ENCODE measurements at regions not wholly inside any gene's neighbourhood (a gene's known extent, or its start where the extent isn't known, plus 50 kb on each side); places are given as distances from the start of the nearest gene placed in this dataset.
A peak's percentile ranks its signal among the peaks of the same experiment; 100 is the strongest.
"Not testable (repeated sequence)": the region's sequence is repeated elsewhere in the genome, so short reads cannot be mapped to it uniquely, and the experiment has no call there.

GRCh38 chr1:229139331-229140118 is 131.4 kb upstream of the RAB4A start:
- no peak for DNase-seq

DNA sequence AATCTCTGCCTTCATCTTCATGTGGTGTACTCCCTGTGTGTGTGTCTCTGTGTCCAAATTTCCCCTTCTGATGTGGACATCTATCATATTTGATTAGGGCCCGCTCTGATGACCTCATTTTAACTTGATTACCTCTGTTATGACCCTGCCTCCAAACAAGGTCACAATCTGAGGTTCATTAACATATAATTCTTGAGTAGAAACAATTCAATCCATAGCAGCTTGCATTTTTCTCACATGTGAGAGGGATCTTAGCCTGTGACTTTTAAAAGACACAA is 130.9 kb upstream of the RAB4A start:
- no peak for DNase-seq

DNA sequence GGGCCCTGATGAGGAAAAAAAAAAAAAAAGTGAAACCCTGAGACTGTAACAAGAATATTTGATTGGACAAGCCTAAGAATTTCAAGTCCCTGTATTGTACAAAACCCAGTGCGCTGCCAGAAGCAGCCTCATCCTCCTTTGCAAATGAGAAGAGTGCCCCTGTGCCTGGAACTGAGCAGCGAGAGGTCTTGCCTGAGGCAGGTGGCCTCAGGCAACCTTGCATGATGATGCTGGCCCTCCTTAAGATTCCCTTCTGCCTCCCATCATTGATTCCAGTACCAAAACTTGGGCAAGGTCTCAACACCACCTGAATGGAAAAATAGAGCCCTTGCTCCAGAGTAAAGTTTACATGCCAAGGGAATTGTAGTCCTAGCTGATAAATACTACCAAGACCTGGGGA is 129.6 kb upstream of the RAB4A start:
- no peak for DNase-seq

- no peak for DNase-seq
Measured at GRCh38 chr1:229141689-229142377, 129.1 kb upstream of the RAB4A start.

- no peak for DNase-seq
Measured at GRCh38 chr1:229142471-229142870, 128.4 kb upstream of the RAB4A start.

GRCh38 chr1:229146647-229147046 is 124.3 kb upstream of the RAB4A start:
- no peak for DNase-seq

DNA sequence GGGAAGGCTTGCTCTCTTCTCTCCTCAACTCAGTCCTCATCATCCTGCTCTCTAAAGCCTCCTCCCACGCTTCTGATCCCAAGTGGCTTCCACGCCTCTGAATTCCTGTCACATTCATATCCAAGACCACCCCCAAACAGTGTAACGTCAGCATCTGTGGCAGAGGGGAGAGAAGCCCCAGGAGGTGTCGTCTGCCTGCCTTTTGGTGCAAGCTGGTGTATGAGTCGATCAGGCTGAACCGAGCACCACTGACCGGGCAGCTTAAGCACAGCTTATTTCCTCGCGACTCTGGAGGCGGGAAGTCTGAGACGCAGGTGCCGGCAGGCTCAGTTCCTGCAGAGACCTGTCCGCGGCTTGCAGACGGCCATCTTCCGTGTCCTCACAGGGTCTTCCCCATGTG is 123.8 kb upstream of the RAB4A start:
- no peak for DNase-seq

GRCh38 chr1:229148041-229148671 is 122.8 kb upstream of the RAB4A start:
- no peak for DNase-seq

DNA sequence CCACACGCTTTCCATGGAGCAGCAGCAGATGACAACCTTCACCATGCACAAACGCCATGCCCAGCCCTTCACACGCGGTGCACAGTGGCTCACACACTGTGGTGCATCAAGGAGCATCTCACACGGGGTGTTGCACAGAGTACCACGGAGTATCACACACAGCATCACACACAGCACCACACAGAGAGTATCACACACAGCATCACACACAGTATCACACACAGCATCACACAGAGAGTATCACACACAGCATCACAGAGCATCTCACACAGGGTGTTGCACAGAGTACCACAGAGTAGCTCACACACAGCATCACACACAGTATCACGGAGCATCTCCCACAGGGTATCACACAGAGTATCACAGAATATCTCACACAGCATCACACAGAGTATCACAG is 122.2 kb upstream of the RAB4A start:
- no peak for DNase-seq

DNA sequence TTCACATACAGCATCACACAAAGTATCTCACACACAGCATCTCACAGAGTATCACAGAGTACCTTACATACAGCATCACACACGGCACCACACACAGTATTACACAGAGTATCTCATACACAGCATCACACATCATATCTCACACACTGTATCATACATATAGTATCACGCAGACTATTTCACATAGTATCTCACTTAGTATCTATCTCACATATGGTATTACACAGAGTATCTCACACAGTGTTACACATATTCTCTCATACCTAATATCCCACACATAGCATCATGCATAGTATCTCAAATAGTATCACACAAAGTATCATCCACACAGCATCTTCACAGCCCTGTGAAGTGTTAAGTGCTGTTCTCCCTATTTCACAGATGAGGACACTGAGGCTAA is 121.5 kb upstream of the RAB4A start:
- DNase-seq: no peak

- no peak for DNase-seq
Measured at GRCh38 chr1:229150518-229150917, 120.4 kb upstream of the RAB4A start.

DNA sequence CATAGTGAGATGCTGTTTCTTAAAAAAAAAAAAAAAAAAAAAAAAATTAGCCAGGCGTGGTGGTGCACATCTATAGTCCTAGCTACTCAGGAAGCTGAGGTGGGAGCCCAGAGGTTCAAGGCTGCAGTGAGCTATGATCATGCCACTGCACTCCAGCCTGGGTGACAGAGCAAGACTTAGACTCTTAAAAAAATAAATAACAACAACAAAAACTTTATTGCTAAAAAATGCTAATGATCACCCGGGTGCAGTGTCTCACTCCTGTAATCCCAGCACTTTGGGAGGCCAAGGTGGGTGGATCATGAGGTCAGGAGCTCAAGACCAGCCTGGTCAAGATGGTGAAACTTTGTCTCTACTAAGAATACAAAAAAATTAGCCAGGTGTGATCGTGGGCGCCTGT is 119.5 kb upstream of the RAB4A start:
- not testable (repeated sequence) for DNase-seq

- no peak for DNase-seq
Measured at GRCh38 chr1:229152311-229152710, 118.6 kb upstream of the RAB4A start.

- no peak for DNase-seq
Measured at GRCh38 chr1:229153955-229154548, 116.9 kb upstream of the RAB4A start.

DNA sequence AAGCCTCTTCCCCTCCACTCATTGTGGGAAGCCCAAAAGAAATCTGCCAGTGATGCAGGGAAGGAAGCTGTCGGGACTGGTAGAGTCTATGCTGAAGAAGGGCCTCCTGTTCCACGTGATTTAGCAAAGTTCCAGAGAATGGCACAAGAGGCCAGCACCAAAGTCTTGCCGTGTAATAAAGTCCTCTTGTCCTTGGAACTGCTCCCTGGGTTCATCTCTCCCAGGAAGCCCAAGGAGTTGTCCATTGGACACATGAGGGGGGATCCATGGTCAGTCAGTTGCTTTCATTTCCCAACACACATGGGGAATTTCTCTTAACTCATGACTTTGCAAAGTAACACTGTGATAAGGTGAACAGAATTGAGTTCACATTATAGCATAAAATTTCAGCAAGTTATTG is 116.1 kb upstream of the RAB4A start:
- DNase-seq: no peak

GRCh38 chr1:229155472-229155871 is 115.4 kb upstream of the RAB4A start:
- DNase-seq: peak; percentile 11

DNA sequence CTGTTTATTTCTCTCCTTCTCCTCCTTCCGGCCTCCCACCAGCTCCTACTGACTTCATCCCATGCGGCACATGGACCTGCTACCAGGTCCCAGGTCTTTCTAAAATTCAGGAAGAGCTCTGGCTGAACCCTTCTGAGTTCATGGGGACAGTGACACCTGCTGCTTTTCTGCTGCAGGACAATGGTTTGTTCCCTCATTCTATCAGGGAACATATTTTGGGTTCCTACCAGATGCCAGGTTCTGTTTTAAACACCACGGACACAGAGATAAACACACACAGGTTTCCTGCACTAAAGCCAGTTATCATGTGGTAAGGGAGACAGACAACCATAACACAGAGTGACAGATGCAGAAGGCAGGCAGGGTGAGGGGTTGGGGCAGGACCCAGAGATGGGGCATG is 114.0 kb upstream of the RAB4A start:
- DNase-seq: no peak

- no peak for DNase-seq
Measured at GRCh38 chr1:229157480-229157879, 113.4 kb upstream of the RAB4A start.

GRCh38 chr1:229158341-229158921 is 112.5 kb upstream of the RAB4A start:
- DNase-seq: no peak

DNA sequence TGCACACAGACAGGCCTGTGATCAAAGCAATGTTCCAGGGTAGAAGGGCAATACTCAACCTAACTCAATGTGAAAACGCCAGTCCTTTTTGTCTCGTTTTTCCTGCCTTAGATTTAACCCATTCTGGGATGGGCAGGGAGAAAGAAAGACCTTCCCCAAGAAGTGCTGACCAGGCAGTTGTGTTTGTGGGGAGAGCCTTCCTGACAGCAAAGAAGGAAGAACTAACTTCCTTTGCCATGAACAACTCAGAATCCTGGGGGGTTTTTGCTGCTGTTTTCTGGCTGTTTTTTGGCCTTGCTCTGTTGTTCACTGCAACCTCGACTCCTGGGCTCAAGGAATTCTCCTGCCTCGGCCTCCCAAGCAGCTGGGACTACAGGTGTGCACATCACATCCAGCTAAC is 112.0 kb upstream of the RAB4A start:
- no peak for DNase-seq

DNA sequence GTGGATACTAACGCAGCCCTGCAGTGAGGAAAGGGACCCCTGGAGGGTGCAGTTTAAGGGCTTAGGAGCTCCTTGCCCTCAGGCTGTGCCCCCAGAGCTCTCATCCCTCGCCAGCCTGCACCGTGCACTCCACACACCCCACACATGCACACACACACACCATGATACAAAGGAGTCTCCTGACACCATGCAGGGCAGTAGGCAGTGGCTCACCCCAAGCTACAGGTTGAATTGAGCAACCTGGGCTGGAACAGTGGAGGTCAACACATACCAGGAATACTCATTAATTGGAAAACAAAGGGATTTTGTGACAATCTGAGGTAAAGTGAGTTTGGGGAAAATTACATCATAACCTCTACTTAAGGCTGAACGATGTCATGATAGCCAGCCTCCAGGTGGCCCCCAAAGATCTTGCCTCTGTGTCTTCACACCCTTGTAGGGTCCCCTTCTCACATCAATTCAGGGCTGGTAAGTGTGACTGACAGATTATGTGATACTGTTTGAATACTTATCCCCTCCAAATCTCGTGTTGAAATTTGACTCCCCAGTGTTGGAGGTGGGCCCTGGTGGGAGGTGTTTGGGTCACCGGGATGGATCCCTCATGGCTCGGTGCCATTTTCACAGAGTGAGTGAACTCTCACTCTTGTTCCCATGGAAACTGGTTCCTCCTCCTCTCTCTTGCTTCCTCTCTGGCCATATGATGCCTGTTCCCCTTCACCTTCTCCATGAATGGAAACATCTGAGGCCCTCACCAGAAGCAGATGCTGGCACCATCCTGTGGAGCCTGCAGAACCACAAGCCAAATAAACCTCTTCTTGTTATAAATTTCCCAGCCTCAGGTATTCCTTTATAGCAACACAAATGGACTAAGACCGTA is 111.0 kb upstream of the RAB4A start:
- no peak for DNase-seq

GRCh38 chr1:229161740-229162139 is 109.2 kb upstream of the RAB4A start:
- DNase-seq: no peak
